Trophoblast cell (in vitro differentiated cells and primary cell): ENCODE measurements at regions not wholly inside any gene's neighbourhood (a gene's known extent, or its start where the extent isn't known, plus 50 kb on each side); places are given as distances from the start of the nearest gene placed in this dataset.

ENCODE experiments used
- DNase-seq, 2 donors: peaks; one replicate each; pipeline ENCODE4 v3.0.0-alpha.2; 2016
- H2AFZ ChIP-seq: 2 replicates; pipeline ENCODE4 v1.6.1; 2013; ENCODE audit warnings: low read length, moderate library complexity, mild to moderate bottlenecking; ENCODE audit not compliant: insufficient read depth, poor library complexity
- H2AK5ac ChIP-seq: 2 replicates; pipeline ENCODE4 v1.6.1; 2013; ENCODE audit warnings: mild to moderate bottlenecking, low read length
- H2BK120ac ChIP-seq: 2 replicates; pipeline ENCODE4 v1.6.1; 2013; ENCODE audit warnings: low read length, mild to moderate bottlenecking, moderate library complexity; ENCODE audit not compliant: insufficient read depth, poor library complexity
- H2BK12ac ChIP-seq: 2 replicates; pipeline ENCODE4 v1.6.1; 2013; ENCODE audit warnings: mild to moderate bottlenecking, low read length, moderate library complexity
- H2BK5ac ChIP-seq: 2 replicates; pipeline ENCODE4 v1.6.1; 2013; ENCODE audit warnings: low read length, low read depth, moderate library complexity, mild to moderate bottlenecking; ENCODE audit not compliant: poor library complexity
- H3K14ac ChIP-seq: 2 replicates; pipeline ENCODE4 v1.6.1; 2013; ENCODE audit warnings: mild to moderate bottlenecking, low read length
- H3K18ac ChIP-seq: 2 replicates; pipeline ENCODE4 v1.6.1; 2013; ENCODE audit warnings: mild to moderate bottlenecking, low read length
- H3K23ac ChIP-seq: 2 replicates; pipeline ENCODE4 v1.6.1; 2013; ENCODE audit warnings: low read length
- H3K27ac ChIP-seq: 2 replicates; pipeline ENCODE4 v1.5.1; 2013; ENCODE audit warnings: low read depth, mild to moderate bottlenecking, inconsistent platforms, low read length, moderate library complexity
- H3K27me3 ChIP-seq: 2 replicates; pipeline ENCODE4 v1.6.1; 2013; ENCODE audit warnings: inconsistent platforms, mild to moderate bottlenecking, low read length, moderate library complexity; ENCODE audit not compliant: insufficient read depth
- H3K36me3 ChIP-seq, 2 experiments: 1 replicate in 1 of 2; 2 replicates in 1 of 2; pipeline ENCODE4 v1.6.1; 2013; ENCODE audit warnings: low read length in 2 of 2, mild to moderate bottlenecking in 2 of 2, moderate library complexity in 1 of 2; ENCODE audit not compliant: insufficient read depth in 2 of 2, control insufficient read depth in 1 of 2
- H3K4ac ChIP-seq: 2 replicates; pipeline ENCODE4 v1.6.1; 2013; ENCODE audit warnings: low read depth, mild to moderate bottlenecking, low read length, moderate library complexity
- H3K4me1 ChIP-seq, 2 experiments: 1 replicate in 1 of 2; 2 replicates in 1 of 2; pipeline ENCODE4 v1.6.1; 2013; ENCODE audit warnings: low read length in 2 of 2, mild to moderate bottlenecking in 2 of 2, moderate library complexity in 1 of 2; ENCODE audit not compliant: insufficient read depth in 2 of 2, control insufficient read depth in 1 of 2
- H3K4me2 ChIP-seq: 2 replicates; pipeline ENCODE4 v1.6.1; 2013; ENCODE audit warnings: inconsistent platforms, mild to moderate bottlenecking, low read length, moderate library complexity
- H3K4me3 ChIP-seq: 2 replicates; pipeline ENCODE4 v1.5.1; 2013; ENCODE audit warnings: mild to moderate bottlenecking, low read depth, low read length, inconsistent platforms
- H3K79me1 ChIP-seq: one replicate; pipeline ENCODE4 v1.6.1; 2013; ENCODE audit warnings: low read length
- H3K79me2 ChIP-seq: 2 replicates; pipeline ENCODE4 v1.6.1; 2013; ENCODE audit warnings: low read length, mild to moderate bottlenecking; ENCODE audit not compliant: control insufficient read depth, insufficient read depth, poor library complexity
- H3K9ac ChIP-seq: 2 replicates; pipeline ENCODE4 v1.6.1; 2013; ENCODE audit warnings: mild to moderate bottlenecking, low read length
- H3K9me3 ChIP-seq: 2 replicates; pipeline ENCODE4 v1.6.1; 2013; ENCODE audit warnings: low read depth, mild to moderate bottlenecking, control low read depth, inconsistent platforms, low read length; ENCODE audit not compliant: insufficient read depth
- H4K12ac ChIP-seq: 2 replicates; pipeline ENCODE4 v1.6.1; 2013; ENCODE audit warnings: low read depth, mild to moderate bottlenecking, low read length, moderate library complexity
- H4K8ac ChIP-seq: 2 replicates; pipeline ENCODE4 v1.6.1; 2013; ENCODE audit warnings: low read depth, mild to moderate bottlenecking, low read length, moderate library complexity
- H4K91ac ChIP-seq: one replicate; pipeline ENCODE4 v1.6.1; 2013; ENCODE audit warnings: low read depth, mild to moderate bottlenecking, low read length, moderate library complexity
- WGBS: extraction: QIAGEN DNeasy Blood & Tissue Kit; methylation state at CpG from one replicate; pipeline ENCODE4 v1.1.7; 2013; ENCODE audit warnings: missing lambda C conversion rate; ENCODE audit not compliant: insufficient read length, insufficient coverage; ENCODE audit errors: extremely low coverage; 5-methylcytosine and 5-hydroxymethylcytosine counted together

- no peak overlapping the region for H3K4ac ChIP-seq
- no peak overlapping the region for H3K4me2 ChIP-seq
- H3K18ac ChIP-seq = no peak overlapping the region
- no peak overlapping the region for H2BK5ac ChIP-seq
- no peak overlapping the region for H4K91ac ChIP-seq
- no peak overlapping the region for H2BK12ac ChIP-seq
- no peaks in the 10 kb centered on the region for H3K79me1 ChIP-seq
- no peak overlapping the region for H2AFZ ChIP-seq
- no peak overlapping the region for H3K9ac ChIP-seq
- H4K12ac ChIP-seq = no peak overlapping the region
- no peak overlapping the region for H4K8ac ChIP-seq
- no peaks in the 10 kb centered on the region for H3K36me3 ChIP-seq
- no peak overlapping the region for H3K23ac ChIP-seq
- H3K4me1 ChIP-seq = no peaks in the 10 kb centered on the region
- no peak overlapping the region for H2BK120ac ChIP-seq
- H3K9me3 ChIP-seq = peaks cover 5% of the 10 kb centered on the region
- H3K79me2 ChIP-seq = no peaks in the 10 kb centered on the region
- no peak overlapping the region for H3K4me3 ChIP-seq
- DNase-seq = no peak
- no peak overlapping the region for H2AK5ac ChIP-seq
- H3K27ac ChIP-seq = no peak overlapping the region
- no peak overlapping the region for H3K14ac ChIP-seq
- H3K27me3 ChIP-seq = no peaks in the 10 kb centered on the region
Observed at GRCh38 chr1:238833919-238834318, 552.4 kb upstream of the CHRM3 start.

- Histone ChIP-seq H3K9ac (no peak overlapping the region), H3K14ac (no peak overlapping the region)
Observed at GRCh38 chr1:238832106-238832505, 554.3 kb upstream of the CHRM3 start.

GRCh38 chr1:238830036-238830611 is 556.2 kb upstream of the CHRM3 start:
- H3K27me3 ChIP-seq = no peaks in the 10 kb centered on the region
- no peaks in the 10 kb centered on the region for H3K4me1 ChIP-seq
- H3K4me2 ChIP-seq = no peak overlapping the region
- no peaks in the 10 kb centered on the region for H3K79me1 ChIP-seq
- peaks cover 5% of the 10 kb centered on the region for H3K9me3 ChIP-seq
- H4K8ac ChIP-seq = no peak overlapping the region
- no peaks in the 10 kb centered on the region for H3K36me3 ChIP-seq
- no peak overlapping the region for H2BK12ac ChIP-seq
- H2BK5ac ChIP-seq = no peak overlapping the region
- H4K91ac ChIP-seq = no peak overlapping the region
- H3K14ac ChIP-seq = no peak overlapping the region
- WGBS = no CpG with 5 or more reads among the region's 3 CpGs
- no peak overlapping the region for H3K9ac ChIP-seq
- H3K4ac ChIP-seq = no peak overlapping the region
- no peak overlapping the region for H2BK120ac ChIP-seq
- no peak overlapping the region for H2AFZ ChIP-seq
- no peak overlapping the region for H3K23ac ChIP-seq
- no peak overlapping the region for H3K4me3 ChIP-seq
- H2AK5ac ChIP-seq = no peak overlapping the region
- DNase-seq = no peak
- H3K27ac ChIP-seq = no peak overlapping the region
- H3K18ac ChIP-seq = no peak overlapping the region
- no peak overlapping the region for H4K12ac ChIP-seq
- H3K79me2 ChIP-seq = no peaks in the 10 kb centered on the region

More at GRCh38 chr1:238832106-238832505, 554.3 kb upstream of the CHRM3 start:
- H2BK5ac ChIP-seq = no peak overlapping the region
- H3K23ac ChIP-seq = no peak overlapping the region
- H3K27me3 ChIP-seq = no peaks in the 10 kb centered on the region
- no peaks in the 10 kb centered on the region for H3K79me1 ChIP-seq
- no peak overlapping the region for H3K27ac ChIP-seq
- DNase-seq = no peak
- WGBS = no CpG with 5 or more reads among the region's 1 CpG
- H3K18ac ChIP-seq = no peak overlapping the region
- H3K4me3 ChIP-seq = no peak overlapping the region
- H3K4ac ChIP-seq = no peak overlapping the region
- H3K4me2 ChIP-seq = no peak overlapping the region
- no peak overlapping the region for H2BK120ac ChIP-seq
- H4K12ac ChIP-seq = no peak overlapping the region
- no peaks in the 10 kb centered on the region for H3K36me3 ChIP-seq
- H4K91ac ChIP-seq = no peak overlapping the region
- H3K4me1 ChIP-seq = no peaks in the 10 kb centered on the region
- H3K79me2 ChIP-seq = no peaks in the 10 kb centered on the region
- H2AK5ac ChIP-seq = no peak overlapping the region
- no peak overlapping the region for H2BK12ac ChIP-seq
- no peak overlapping the region for H2AFZ ChIP-seq
- H4K8ac ChIP-seq = no peak overlapping the region
- H3K9me3 ChIP-seq = peaks cover 5% of the 10 kb centered on the region

- Histone ChIP-seq H3K79me1 (no peaks in the 10 kb centered on the region), H3K79me2 (no peaks in the 10 kb centered on the region), H2BK5ac (no peak overlapping the region), H2BK120ac (no peak overlapping the region), H3K9me3 (peaks cover 3% of the 10 kb centered on the region), H3K4ac (no peak overlapping the region), H3K18ac (no peak overlapping the region), H2BK12ac (no peak overlapping the region), H3K4me3 (no peak overlapping the region), H3K27ac (no peak overlapping the region), H3K14ac (no peak overlapping the region), H3K23ac (no peak overlapping the region), H3K4me2 (no peak overlapping the region), H3K36me3 (no peaks in the 10 kb centered on the region), H2AFZ (no peak overlapping the region), H3K4me1 (no peaks in the 10 kb centered on the region), H4K8ac (no peak overlapping the region), H2AK5ac (no peak overlapping the region), H3K9ac (no peak overlapping the region), H4K12ac (no peak overlapping the region), H3K27me3 (no peaks in the 10 kb centered on the region), H4K91ac (no peak overlapping the region)
- no peak for DNase-seq
Observed at GRCh38 chr1:238826891-238827290, 559.5 kb upstream of the CHRM3 start.
